ENCODE measurements at regions not wholly inside any gene's neighbourhood (a gene's known extent, or its start where the extent isn't known, plus 50 kb on each side); places are given as distances from the start of the nearest gene placed in this dataset.

- TF ChIP-seq STAT6 (CRISPR knock-in tag; IDR thresholded peaks at IDR 0.05) (no peak), HDAC6 (IDR thresholded peaks at IDR 0.05; ENCODE audit: low read depth, low read length) (no peak), HMG20B (CRISPR knock-in tag; IDR thresholded peaks at IDR 0.05) (no peak), NBN (IDR thresholded peaks at IDR 0.05; ENCODE audit: low read depth) (no peak), CTCF (IDR thresholded peaks at IDR 0.05 in 2 of 3, conservative IDR thresholded peaks at IDR 0.05 in 1 of 3; ENCODE audit: insufficient read depth in 2 of 3, low read depth in 1 of 3, low read length in 3 of 3) (no peak), MBD2 (IDR thresholded peaks at IDR 0.05; ENCODE audit: borderline replicate concordance, low read depth) (no peak), SOX6 (IDR thresholded peaks at IDR 0.05) (no peak), TFE3 (CRISPR knock-in tag; IDR thresholded peaks at IDR 0.05) (no peak), FOXJ2 (tag; IDR thresholded peaks at IDR 0.05) (no peak)
Observed at GRCh38 chr16:58962811-58963210, 228.7 kb upstream of the GOT2 start.
